Esophagus muscularis mucosa (tissue), 3 donors: ENCODE measurements at regions not wholly inside any gene's neighbourhood (a gene's known extent, or its start where the extent isn't known, plus 50 kb on each side); places are given as distances from the start of the nearest gene placed in this dataset.

ENCODE experiments used
- CTCF ChIP-seq, 3 experiments: fragments of 200-600 bp in 2 of 3; fragments of 450-650 bp in 1 of 3; sonication (generic) in 2 of 3; IDR thresholded peaks; one replicate each; pipeline ENCODE4 v1.5.1; 2017 to 2019; ENCODE audit warnings: antibody characterized with exemption in 3 of 3, mild to moderate bottlenecking in 2 of 3, moderate library complexity in 1 of 3
- POLR2A ChIP-seq: fragments of 450-650 bp; IDR thresholded peaks from one replicate; pipeline ENCODE4 v1.6.1; 2017; ENCODE audit warnings: antibody characterized with exemption, moderate library complexity, mild to moderate bottlenecking, low read depth

- TF ChIP-seq POLR2A, result no peak
- no peak for TF ChIP-seq CTCF (IDR thresholded peaks at IDR 0.05)
These were observed 348.0 kb downstream of the SOX9 start for GRCh38 chr17:72468841-72469240.
